ENCODE measurements at regions not wholly inside any gene's neighbourhood (a gene's known extent, or its start where the extent isn't known, plus 50 kb on each side); places are given as distances from the start of the nearest gene placed in this dataset.

- Histone ChIP-seq H4K20me1 (ENCODE audit: insufficient read depth, low read length) (no peaks in the 10 kb centered on the region), H3K27ac (ENCODE audit: low read depth, low read length) (no peak overlapping the region), H3K9me3 (ENCODE audit: insufficient read depth, low read depth, low read length) (no peaks in the 10 kb centered on the region), H2AFZ (ENCODE audit: low read depth, low read length) (no peak overlapping the region), H3K4me3 (ENCODE audit: insufficient read depth, low read depth, low read length) (no peak overlapping the region), H3K79me2 (ENCODE audit: insufficient read depth, low read length) (no peaks in the 10 kb centered on the region), H3K4me1 (ENCODE audit: insufficient read depth, low read length) (no peaks in the 10 kb centered on the region), H3K27me3 (ENCODE audit: insufficient read depth, low read length) (no peaks in the 10 kb centered on the region), H3K9ac (ENCODE audit: low read length) (no peak overlapping the region), H3K4me2 (ENCODE audit: low read length) (no peak overlapping the region), H3K36me3 (ENCODE audit: insufficient read depth, low read length) (no peaks in the 10 kb centered on the region)
- H3K36me3 Mint-ChIP-seq (ENCODE audit: low read depth, unreplicated experiment) = no peaks in the 10 kb centered on the region
- no peak for TF ChIP-seq CTCF (IDR thresholded peaks at IDR 0.05; ENCODE audit: insufficient read depth, low read depth, low read length)
- TF ChIP-seq EZH2 (IDR thresholded peaks at IDR 0.05; ENCODE audit: insufficient read depth, low read length) = no peak
- H3K9me3 Mint-ChIP-seq (ENCODE audit: unreplicated experiment) = peaks cover 2% of the 10 kb centered on the region
- H3K27me3 Mint-ChIP-seq (ENCODE audit: low read depth, unreplicated experiment) = no peaks in the 10 kb centered on the region
- DNase-seq (ENCODE audit: low read depth) (no peak), FAIRE-seq (no peak)
- peaks cover 4% of the 10 kb centered on the region for H3K4me1 Mint-ChIP-seq (ENCODE audit: low read depth, unreplicated experiment)
- no peak overlapping the region for H3K27ac Mint-ChIP-seq (ENCODE audit: unreplicated experiment)
- H3K4me3 Mint-ChIP-seq (ENCODE audit: unreplicated experiment) = no peak overlapping the region
Observed at GRCh38 chr6:96470296-96470695, 51.3 kb upstream of the UFL1 start.

Data from astrocyte (in vitro differentiated cells and primary cell).